T-helper 2 cell treated with Interferon-gamma antibody and Interleukin-4, amounts not matched to agents 5 μg/mL and 100 μg/mL, for 36 hours (primary cell): ENCODE measurements at regions not wholly inside any gene's neighbourhood (a gene's known extent, or its start where the extent isn't known, plus 50 kb on each side); places are given as distances from the start of the nearest gene placed in this dataset.
"Not testable (repeated sequence)": the region's sequence is repeated elsewhere in the genome, so short reads cannot be mapped to it uniquely, and the experiment has no call there.

Experiments
- DNase-seq: peaks from one replicate; pipeline ENCODE4 v3.0.0; 2021; ENCODE audit warnings: low spot score
- H3K27ac Mint-ChIP-seq: one replicate; pipeline ENCODE4 v1.8.0; 2021; ENCODE audit warnings: mild to moderate bottlenecking, mixed read lengths
- H3K27me3 Mint-ChIP-seq: one replicate; pipeline ENCODE4 v1.8.0; 2021; ENCODE audit warnings: low read depth, mixed read lengths
- H3K36me3 Mint-ChIP-seq: one replicate; pipeline ENCODE4 v1.8.0; 2021; ENCODE audit warnings: low read depth, mixed read lengths
- H3K4me1 Mint-ChIP-seq: one replicate; pipeline ENCODE4 v1.8.0; 2021; ENCODE audit warnings: low read depth, mixed read lengths
- H3K4me3 Mint-ChIP-seq: one replicate; pipeline ENCODE4 v1.8.0; 2022; ENCODE audit warnings: mild to moderate bottlenecking, moderate library complexity, mixed read lengths
- H3K9me3 Mint-ChIP-seq: one replicate; pipeline ENCODE4 v1.8.0; 2021; ENCODE audit warnings: mixed read lengths

DNA sequence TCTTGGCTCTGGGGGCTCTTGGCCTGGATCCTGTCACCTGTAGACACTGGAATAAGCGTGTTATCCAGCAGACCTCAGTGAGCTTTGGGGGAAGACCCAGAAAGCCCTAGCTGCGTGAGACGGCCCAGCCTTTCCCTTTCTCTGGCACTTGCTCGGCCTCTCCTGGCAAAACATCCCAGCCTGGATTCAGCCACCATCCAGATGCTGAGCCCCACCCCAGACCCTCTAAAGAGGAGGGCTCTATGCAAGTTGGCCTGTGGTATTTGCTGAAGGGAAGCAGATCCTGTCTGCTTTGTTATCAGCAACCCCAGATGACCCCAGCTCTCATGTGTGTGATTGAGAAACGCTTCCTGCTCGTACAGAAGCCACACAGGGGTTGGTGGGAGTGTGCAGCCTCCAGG is 267.2 kb downstream of the FAM43A start:
- DNase-seq = no peak

GRCh38 chr3:194953291-194953690 is 267.6 kb downstream of the FAM43A start:
- no peak for DNase-seq
- H3K4me1 Mint-ChIP-seq = no peaks in the 10 kb centered on the region
- peaks cover under 1% of the 10 kb centered on the region for H3K27me3 Mint-ChIP-seq
- no peak overlapping the region for H3K27ac Mint-ChIP-seq
- H3K9me3 Mint-ChIP-seq = no peaks in the 10 kb centered on the region
- H3K4me3 Mint-ChIP-seq = no peak overlapping the region
- no peaks in the 10 kb centered on the region for H3K36me3 Mint-ChIP-seq

More for the DNA sequence above, 267.2 kb downstream of the FAM43A start:
- Mint-ChIP-seq H3K4me1 (no peaks in the 10 kb centered on the region), H3K36me3 (no peaks in the 10 kb centered on the region), H3K27ac (no peak overlapping the region), H3K9me3 (no peaks in the 10 kb centered on the region), H3K4me3 (no peak overlapping the region), H3K27me3 (peaks cover 4% of the 10 kb centered on the region)

DNA sequence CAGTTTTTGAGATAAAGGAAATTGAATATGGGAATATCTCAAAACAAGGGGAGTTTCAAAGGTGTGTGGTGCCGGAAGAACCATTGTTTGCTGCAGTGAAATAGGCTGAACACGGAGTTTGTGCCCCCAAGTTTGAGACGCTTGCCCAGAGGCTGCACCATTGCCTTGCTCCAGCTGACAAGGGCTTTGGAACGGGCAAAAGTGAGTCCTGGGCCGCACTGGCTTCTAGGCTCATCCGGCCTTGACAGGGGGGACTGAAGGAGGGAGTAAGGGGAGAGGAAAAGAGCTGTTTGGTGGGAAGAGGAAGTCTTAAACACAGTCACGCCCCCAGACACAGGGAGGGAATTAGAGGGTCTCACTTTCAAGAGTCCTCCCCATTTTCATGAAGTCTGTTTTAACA is 269.9 kb downstream of the FAM43A start:
- H3K36me3 Mint-ChIP-seq = no peaks in the 10 kb centered on the region
- H3K27me3 Mint-ChIP-seq = no peaks in the 10 kb centered on the region
- no peak for DNase-seq
- H3K4me1 Mint-ChIP-seq = no peaks in the 10 kb centered on the region
- H3K27ac Mint-ChIP-seq = no peak overlapping the region
- no peaks in the 10 kb centered on the region for H3K9me3 Mint-ChIP-seq
- H3K4me3 Mint-ChIP-seq = no peak overlapping the region

DNA sequence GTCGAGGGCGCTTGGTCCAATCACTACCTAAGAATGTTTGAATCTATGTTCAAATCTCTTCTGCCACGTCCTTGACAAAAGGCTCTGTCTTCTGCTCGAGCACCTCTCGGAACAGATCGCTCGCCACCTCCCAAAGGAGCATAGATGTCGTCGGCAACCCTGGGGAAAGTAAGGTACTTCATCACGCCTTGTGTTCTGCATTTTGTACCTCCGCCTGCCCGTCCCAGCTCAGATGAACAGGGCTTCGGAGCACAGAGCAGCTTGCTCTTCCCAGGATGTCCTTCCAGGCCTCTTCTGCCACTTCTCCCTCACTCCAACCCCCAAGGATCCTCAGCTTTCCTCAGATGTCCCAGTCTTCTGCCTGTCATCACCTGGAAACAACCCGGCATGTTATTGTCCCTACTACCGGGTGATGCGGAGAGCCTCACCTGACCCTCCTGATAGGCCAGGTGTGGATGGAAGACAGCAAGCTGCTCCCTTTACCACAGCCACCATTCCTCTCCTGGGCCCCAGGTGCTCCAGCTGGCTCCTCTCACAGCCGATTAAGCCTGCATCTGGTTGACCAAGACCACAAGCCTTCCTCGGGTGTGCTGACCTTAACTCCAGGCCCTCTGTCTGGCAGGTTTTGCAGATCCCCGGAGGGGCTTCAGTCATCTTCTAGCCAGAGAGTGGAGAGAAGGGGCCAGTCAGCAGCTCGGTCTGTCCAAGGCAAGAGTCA is 270.5 kb downstream of the FAM43A start:
- no peaks in the 10 kb centered on the region for H3K36me3 Mint-ChIP-seq
- no peaks in the 10 kb centered on the region for H3K4me1 Mint-ChIP-seq

GRCh38 chr3:194956697-194957396 is 271.2 kb downstream of the FAM43A start:
- Mint-ChIP-seq H3K9me3 (no peaks in the 10 kb centered on the region), H3K4me3 (no peak overlapping the region), H3K27me3 (no peaks in the 10 kb centered on the region), H3K36me3 (no peaks in the 10 kb centered on the region), H3K27ac (no peak overlapping the region), H3K4me1 (no peaks in the 10 kb centered on the region)
- no peak for DNase-seq

More for the DNA sequence above, 270.5 kb downstream of the FAM43A start:
- no peak overlapping the region for H3K4me3 Mint-ChIP-seq
- H3K27me3 Mint-ChIP-seq = no peaks in the 10 kb centered on the region
- no peak overlapping the region for H3K27ac Mint-ChIP-seq
- H3K9me3 Mint-ChIP-seq = no peaks in the 10 kb centered on the region
- DNase-seq = no peak

DNA sequence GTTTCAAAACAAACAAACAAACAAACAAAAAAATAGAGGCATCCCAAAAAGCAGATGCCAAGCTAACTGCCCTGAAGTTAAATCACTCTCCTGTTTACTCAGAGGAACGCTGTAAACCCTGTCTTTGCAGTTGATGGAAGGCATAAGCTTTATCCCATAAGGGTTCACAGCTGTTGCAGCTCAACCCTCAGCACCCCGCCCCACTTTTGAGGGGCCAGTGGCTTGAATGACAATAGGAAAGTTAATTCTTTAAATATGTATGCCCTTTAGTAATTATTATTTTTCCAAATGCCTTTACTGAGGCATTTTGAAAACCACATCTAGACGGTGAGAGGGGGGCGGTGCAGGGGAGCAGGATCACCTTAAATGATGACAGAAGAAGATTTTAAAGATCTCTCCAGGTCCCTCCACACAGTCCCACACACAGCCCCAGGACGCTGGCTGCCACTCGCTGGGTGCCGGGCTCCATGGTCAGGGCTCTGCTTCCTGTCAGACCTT is 272.1 kb downstream of the FAM43A start:
- Mint-ChIP-seq H3K36me3 (no peaks in the 10 kb centered on the region), H3K4me1 (no peaks in the 10 kb centered on the region), H3K27ac (no peak overlapping the region), H3K4me3 (no peak overlapping the region), H3K9me3 (no peaks in the 10 kb centered on the region), H3K27me3 (no peaks in the 10 kb centered on the region)
- DNase-seq = no peak

GRCh38 chr3:194959217-194959616 is 273.5 kb downstream of the FAM43A start:
- no peaks in the 10 kb centered on the region for H3K9me3 Mint-ChIP-seq
- no peak overlapping the region for H3K27ac Mint-ChIP-seq
- no peaks in the 10 kb centered on the region for H3K4me1 Mint-ChIP-seq
- no peak for DNase-seq
- no peak overlapping the region for H3K4me3 Mint-ChIP-seq
- no peaks in the 10 kb centered on the region for H3K27me3 Mint-ChIP-seq
- H3K36me3 Mint-ChIP-seq = no peaks in the 10 kb centered on the region

GRCh38 chr3:194959666-194960065 is 274.0 kb downstream of the FAM43A start:
- not testable (repeated sequence) for H3K4me3 Mint-ChIP-seq, DNase-seq, H3K36me3 Mint-ChIP-seq, H3K9me3 Mint-ChIP-seq, H3K27ac Mint-ChIP-seq, H3K4me1 Mint-ChIP-seq, H3K27me3 Mint-ChIP-seq

GRCh38 chr3:194960446-194961032 is 274.9 kb downstream of the FAM43A start:
- Mint-ChIP-seq H3K27ac (no peak overlapping the region), H3K27me3 (no peaks in the 10 kb centered on the region), H3K9me3 (no peaks in the 10 kb centered on the region), H3K36me3 (no peaks in the 10 kb centered on the region), H3K4me3 (no peak overlapping the region), H3K4me1 (no peaks in the 10 kb centered on the region)
- DNase-seq = no peak

- Mint-ChIP-seq H3K27ac (no peak overlapping the region), H3K36me3 (no peaks in the 10 kb centered on the region), H3K27me3 (no peaks in the 10 kb centered on the region), H3K9me3 (no peaks in the 10 kb centered on the region), H3K4me1 (no peaks in the 10 kb centered on the region), H3K4me3 (no peak overlapping the region)
- DNase-seq = no peak
Observed at GRCh38 chr3:194961149-194961548, 275.5 kb downstream of the FAM43A start.

GRCh38 chr3:194961571-194961970 is 275.9 kb downstream of the FAM43A start:
- DNase-seq = no peak
- no peaks in the 10 kb centered on the region for H3K36me3 Mint-ChIP-seq
- H3K9me3 Mint-ChIP-seq = no peaks in the 10 kb centered on the region
- no peak overlapping the region for H3K27ac Mint-ChIP-seq
- H3K27me3 Mint-ChIP-seq = no peaks in the 10 kb centered on the region
- H3K4me1 Mint-ChIP-seq = no peaks in the 10 kb centered on the region
- H3K4me3 Mint-ChIP-seq = no peak overlapping the region

- no peak for DNase-seq
- Mint-ChIP-seq H3K4me3 (no peak overlapping the region), H3K27me3 (peaks cover 3% of the 10 kb centered on the region), H3K27ac (no peak overlapping the region), H3K9me3 (no peaks in the 10 kb centered on the region), H3K4me1 (no peaks in the 10 kb centered on the region), H3K36me3 (no peaks in the 10 kb centered on the region)
Observed at GRCh38 chr3:194962056-194962455, 276.4 kb downstream of the FAM43A start.

DNA sequence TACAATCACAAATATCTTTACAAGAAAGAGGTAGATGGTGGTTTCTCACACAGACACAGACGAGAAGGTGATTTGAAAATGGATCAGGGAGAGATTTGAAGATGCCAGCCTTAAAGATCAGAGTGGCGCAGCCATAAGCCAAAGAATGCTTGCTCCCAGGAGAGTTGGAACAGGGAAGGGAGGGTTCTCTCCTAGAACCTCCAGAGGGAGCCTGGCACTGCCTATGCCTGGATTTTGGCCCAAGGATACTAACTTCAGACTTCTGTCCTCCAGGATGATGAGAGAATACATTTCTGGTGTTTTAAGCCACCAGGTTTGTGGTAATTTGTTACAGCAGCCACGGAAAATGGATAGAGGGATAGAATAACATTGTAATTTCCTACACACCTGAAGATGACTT is 279.1 kb downstream of the FAM43A start:
- DNase-seq = no peak
- Mint-ChIP-seq H3K27ac (no peak overlapping the region), H3K27me3 (peaks cover 5% of the 10 kb centered on the region), H3K4me1 (no peaks in the 10 kb centered on the region), H3K36me3 (no peaks in the 10 kb centered on the region), H3K4me3 (no peak overlapping the region), H3K9me3 (no peaks in the 10 kb centered on the region)
